HG02884 (cell line): ENCODE measurements at regions not wholly inside any gene's neighbourhood (a gene's known extent, or its start where the extent isn't known, plus 50 kb on each side); places are given as distances from the start of the nearest gene placed in this dataset.

Experiments
- ATAC-seq: cut with Tn5 transposase; IDR thresholded peaks from one replicate; pipeline ENCODE4 v1.9.1; 2021; ENCODE audit warnings: mild to moderate bottlenecking, moderate library complexity; ENCODE audit not compliant: unreplicated experiment

GRCh38 chr1:195012995-195013394 is 1595.2 kb downstream of the KCNT2 start:
- no peak for ATAC-seq

GRCh38 chr1:195005338-195005737 is 1602.9 kb downstream of the KCNT2 start:
- ATAC-seq, result no peak

- ATAC-seq, result no peak
These were observed 1617.8 kb downstream of the KCNT2 start for GRCh38 chr1:194990483-194990882.

GRCh38 chr1:194975913-194976312 is 1632.3 kb downstream of the KCNT2 start:
- no peak for ATAC-seq

GRCh38 chr1:194968916-194969315 is 1639.3 kb downstream of the KCNT2 start:
- no peak for ATAC-seq

GRCh38 chr1:194959795-194960194 is 1648.4 kb downstream of the KCNT2 start:
- ATAC-seq, result no peak

- ATAC-seq, result no peak
These were observed 1656.1 kb downstream of the KCNT2 start for GRCh38 chr1:194952171-194952570.

GRCh38 chr1:194950584-194950983 is 1657.7 kb downstream of the KCNT2 start:
- ATAC-seq, result no peak

GRCh38 chr1:194940336-194941030 is 1667.8 kb downstream of the KCNT2 start:
- ATAC-seq, result no peak

GRCh38 chr1:194935864-194936263 is 1672.4 kb downstream of the KCNT2 start:
- ATAC-seq, result no peak

- ATAC-seq, result no peak
These were observed 1677.1 kb downstream of the KCNT2 start for GRCh38 chr1:194931166-194931565.

GRCh38 chr1:194930132-194930531 is 1678.1 kb downstream of the KCNT2 start:
- no peak for ATAC-seq

- ATAC-seq, result no peak
These were observed 1678.9 kb downstream of the KCNT2 start for GRCh38 chr1:194929357-194929756.

GRCh38 chr1:194919146-194919545 is 1689.1 kb downstream of the KCNT2 start:
- no peak for ATAC-seq

GRCh38 chr1:194917769-194918168 is 1690.5 kb downstream of the KCNT2 start:
- ATAC-seq, result no peak

- ATAC-seq, result no peak
These were observed 1699.6 kb downstream of the KCNT2 start for GRCh38 chr1:194908643-194909042.

GRCh38 chr1:194903524-194903923 is 1704.7 kb downstream of the KCNT2 start:
- no peak for ATAC-seq

GRCh38 chr1:194889310-194889709 is 1702.9 kb upstream of the B3GALT2 start:
- no peak for ATAC-seq

- no peak for ATAC-seq
These were observed 1684.4 kb upstream of the B3GALT2 start for GRCh38 chr1:194870860-194871259.

GRCh38 chr1:194866153-194866552 is 1679.7 kb upstream of the B3GALT2 start:
- no peak for ATAC-seq

GRCh38 chr1:194865383-194865782 is 1679.0 kb upstream of the B3GALT2 start:
- no peak for ATAC-seq

- no peak for ATAC-seq
These were observed 1675.7 kb upstream of the B3GALT2 start for GRCh38 chr1:194862129-194862528.
